ENCODE measurements at regions not wholly inside any gene's neighbourhood (a gene's known extent, or its start where the extent isn't known, plus 50 kb on each side); places are given as distances from the start of the nearest gene placed in this dataset.

GRCh38 chr18:76264876-76265250 is 230.2 kb downstream of the ZNF516 start:
- no peaks in the 10 kb centered on the region for H3K36me3 Mint-ChIP-seq (ENCODE audit: insufficient read depth in 2 of 2)
- no peak for DNase-seq

GRCh38 chr18:76264198-76264875 is 230.7 kb downstream of the ZNF516 start:
- no peaks in the 10 kb centered on the region for H3K9me3 Mint-ChIP-seq
- no peak overlapping the region for H3K27ac Mint-ChIP-seq
- H3K27me3 Mint-ChIP-seq (ENCODE audit: low read depth): peaks cover 10% of the 10 kb centered on the region
- ATAC-seq (replicated peaks in 1 of 2) (no peak), DNase-seq (no peak)
- no peaks in the 10 kb centered on the region for H3K36me3 Mint-ChIP-seq (ENCODE audit: insufficient read depth in 2 of 2)
- H3K4me3 Mint-ChIP-seq: no peak overlapping the region
- no peaks in the 10 kb centered on the region for H3K4me1 Mint-ChIP-seq (ENCODE audit: low read depth)

More at GRCh38 chr18:76264876-76265250, 230.2 kb downstream of the ZNF516 start:
- H3K9me3 Mint-ChIP-seq: no peaks in the 10 kb centered on the region
- H3K4me3 Mint-ChIP-seq: no peak overlapping the region
- no peak for ATAC-seq (replicated peaks in 1 of 2)
- H3K27ac Mint-ChIP-seq: no peak overlapping the region
- H3K27me3 Mint-ChIP-seq (ENCODE audit: low read depth): peaks cover 10% of the 10 kb centered on the region
- H3K4me1 Mint-ChIP-seq (ENCODE audit: low read depth): no peaks in the 10 kb centered on the region

DNA sequence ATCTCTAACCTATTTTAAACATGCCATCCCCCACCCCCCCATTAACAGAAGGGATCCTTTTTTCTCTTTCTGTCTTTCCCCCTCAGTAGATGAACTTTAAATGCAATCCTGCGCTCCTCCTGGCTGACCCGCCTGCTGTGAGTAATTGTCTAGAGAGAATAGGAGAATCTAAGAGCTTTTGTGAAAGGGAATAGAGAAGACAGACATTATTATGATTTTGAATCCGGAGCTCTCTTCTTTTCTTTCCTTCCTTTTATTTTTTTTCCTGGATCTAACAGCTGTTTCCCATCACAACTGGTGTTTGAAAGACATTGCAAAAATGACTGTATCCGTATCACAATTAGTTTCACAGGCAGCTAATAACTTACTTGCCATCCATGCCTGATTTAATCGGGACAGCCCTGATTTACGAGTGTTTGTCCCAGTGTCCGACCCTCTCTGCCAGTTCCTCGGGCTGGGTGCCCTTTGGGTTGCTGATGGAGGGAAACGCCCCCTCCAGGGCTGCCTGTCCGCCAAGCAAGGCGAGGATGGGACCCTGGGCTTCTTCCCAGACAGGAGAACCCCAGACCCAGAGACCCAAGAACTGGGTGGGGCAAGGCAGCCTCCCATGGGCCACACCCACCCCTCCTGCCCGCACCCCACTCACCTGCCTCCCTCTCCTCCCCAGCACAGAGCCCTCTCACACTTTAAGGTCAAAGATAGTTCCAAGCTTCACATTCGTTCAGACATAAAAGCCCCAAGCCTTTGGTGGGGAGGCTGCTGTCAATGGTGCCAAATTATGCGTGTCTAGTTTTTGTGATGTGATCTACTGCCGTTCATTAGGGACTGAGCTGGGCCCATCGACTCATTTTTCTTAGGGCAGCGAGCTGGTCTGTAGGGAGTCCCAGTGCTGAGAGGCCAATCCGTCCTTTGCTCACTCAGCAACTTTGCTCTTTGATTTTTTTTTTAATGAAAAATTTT is 231.7 kb downstream of the ZNF516 start:
- no peaks in the 10 kb centered on the region for H3K4me1 Mint-ChIP-seq (ENCODE audit: low read depth)
- no peaks in the 10 kb centered on the region for H3K9me3 Mint-ChIP-seq
- H3K36me3 Mint-ChIP-seq (ENCODE audit: insufficient read depth in 2 of 2): no peaks in the 10 kb centered on the region
- no peak overlapping the region for H3K27ac Mint-ChIP-seq
- DNase-seq: no peak
- no peak overlapping the region for H3K4me3 Mint-ChIP-seq
- peaks cover 10% of the 10 kb centered on the region for H3K27me3 Mint-ChIP-seq (ENCODE audit: low read depth)
- no peak for ATAC-seq (replicated peaks in 1 of 2)

DNA sequence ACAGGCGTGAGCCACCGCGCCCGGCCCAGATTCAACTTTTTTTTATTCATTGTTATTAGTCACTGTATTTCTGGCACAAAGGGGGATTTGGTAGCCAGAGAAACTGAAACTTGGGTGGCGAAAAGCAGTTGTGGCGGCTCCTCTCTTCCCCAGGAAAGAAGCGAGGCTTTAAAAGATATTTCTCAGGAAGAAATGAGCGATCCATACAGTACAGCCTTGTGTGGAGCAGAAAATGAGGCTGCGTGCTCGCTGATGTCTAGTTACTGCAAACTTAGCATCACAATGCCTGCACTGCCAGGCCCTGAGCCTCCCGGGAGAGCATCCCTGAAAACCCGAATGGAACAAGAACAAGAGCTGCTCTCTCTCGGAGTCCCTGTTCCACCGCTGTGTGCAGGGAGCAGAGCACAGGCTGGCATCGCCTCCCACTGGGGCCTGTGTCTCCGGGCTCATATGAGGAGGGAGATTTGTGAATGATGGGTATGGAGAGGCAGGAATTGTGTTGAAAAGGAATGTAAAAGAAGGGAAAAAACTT is 234.0 kb downstream of the ZNF516 start:
- Mint-ChIP-seq H3K27me3 (ENCODE audit: low read depth) (peaks cover 10% of the 10 kb centered on the region), H3K9me3 (no peaks in the 10 kb centered on the region), H3K4me1 (ENCODE audit: low read depth) (no peaks in the 10 kb centered on the region), H3K27ac (no peak overlapping the region), H3K4me3 (no peak overlapping the region), H3K36me3 (ENCODE audit: insufficient read depth in 2 of 2) (no peaks in the 10 kb centered on the region)
- ATAC-seq (replicated peaks in 1 of 2) (no peak), DNase-seq (no peak)

DNA sequence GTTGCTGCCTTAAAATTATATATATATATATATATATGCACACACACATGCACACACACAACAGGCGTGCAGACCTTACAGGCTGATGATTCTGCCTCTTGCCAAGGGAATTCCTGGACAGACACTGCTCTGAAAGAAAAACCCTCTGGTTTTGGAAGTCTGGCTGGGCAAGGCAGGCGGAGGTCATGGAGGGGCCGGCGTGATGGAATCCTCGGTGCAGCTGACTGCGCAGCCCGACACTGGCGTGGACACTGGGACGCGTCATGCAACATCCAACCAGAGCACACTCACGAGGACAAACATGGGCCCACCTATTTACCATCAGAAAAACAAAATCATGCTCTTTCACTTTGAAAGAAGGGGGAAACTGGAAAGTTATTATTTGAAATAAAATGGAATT is 235.3 kb downstream of the ZNF516 start:
- DNase-seq: no peak
- no peak for ATAC-seq (replicated peaks in 1 of 2)
- no peak overlapping the region for H3K27ac Mint-ChIP-seq

DNA sequence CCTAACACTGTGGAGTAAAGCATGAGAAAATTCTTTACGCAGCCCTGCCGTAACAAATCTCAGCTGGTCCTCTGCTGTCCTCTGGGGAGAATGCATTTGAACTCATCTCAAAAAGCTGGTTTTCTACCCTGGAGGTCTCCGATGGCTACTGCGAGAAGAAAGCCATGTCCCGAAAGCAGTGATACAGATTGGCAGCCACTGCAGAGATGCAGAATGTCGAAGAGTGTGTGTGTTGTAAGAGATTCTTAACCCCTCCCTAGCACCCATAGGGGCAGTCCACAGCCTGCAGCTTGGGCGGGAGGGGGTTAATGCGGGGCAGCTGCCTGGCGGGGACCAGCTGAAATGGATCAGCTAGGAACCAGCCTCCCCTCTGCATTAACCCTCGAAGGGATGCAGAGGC is 235.9 kb downstream of the ZNF516 start:
- Mint-ChIP-seq H3K4me1 (ENCODE audit: low read depth) (no peaks in the 10 kb centered on the region), H3K9me3 (no peaks in the 10 kb centered on the region), H3K36me3 (ENCODE audit: insufficient read depth in 2 of 2) (no peaks in the 10 kb centered on the region), H3K27ac (no peak overlapping the region), H3K27me3 (ENCODE audit: low read depth) (peaks cover 10% of the 10 kb centered on the region), H3K4me3 (no peak overlapping the region)
- DNase-seq (no peak), ATAC-seq (replicated peaks in 1 of 2) (no peak)

More for the DNA sequence above, 235.3 kb downstream of the ZNF516 start:
- no peaks in the 10 kb centered on the region for H3K9me3 Mint-ChIP-seq
- H3K36me3 Mint-ChIP-seq (ENCODE audit: insufficient read depth in 2 of 2): no peaks in the 10 kb centered on the region
- no peaks in the 10 kb centered on the region for H3K4me1 Mint-ChIP-seq (ENCODE audit: low read depth)
- H3K4me3 Mint-ChIP-seq: no peak overlapping the region
- H3K27me3 Mint-ChIP-seq (ENCODE audit: low read depth): peaks cover 10% of the 10 kb centered on the region

GRCh38 chr18:76258209-76258608 is 236.8 kb downstream of the ZNF516 start:
- ATAC-seq (replicated peaks in 1 of 2): no peak
- no peak overlapping the region for H3K4me3 Mint-ChIP-seq
- no peaks in the 10 kb centered on the region for H3K4me1 Mint-ChIP-seq (ENCODE audit: low read depth)
- no peak overlapping the region for H3K27ac Mint-ChIP-seq
- H3K9me3 Mint-ChIP-seq: no peaks in the 10 kb centered on the region
- peaks cover 9% of the 10 kb centered on the region for H3K27me3 Mint-ChIP-seq (ENCODE audit: low read depth)
- DNase-seq: no peak
- no peaks in the 10 kb centered on the region for H3K36me3 Mint-ChIP-seq (ENCODE audit: insufficient read depth in 2 of 2)

- H3K27ac Mint-ChIP-seq: no peak overlapping the region
- H3K4me1 Mint-ChIP-seq (ENCODE audit: low read depth): no peaks in the 10 kb centered on the region
- H3K27me3 Mint-ChIP-seq (ENCODE audit: low read depth): peaks cover 13% of the 10 kb centered on the region
- no peak for DNase-seq
- no peaks in the 10 kb centered on the region for H3K36me3 Mint-ChIP-seq (ENCODE audit: insufficient read depth in 2 of 2)
- no peaks in the 10 kb centered on the region for H3K9me3 Mint-ChIP-seq
- no peak overlapping the region for H3K4me3 Mint-ChIP-seq
- no peak for ATAC-seq (replicated peaks in 1 of 2)
Measured at GRCh38 chr18:76255070-76255683, 239.9 kb downstream of the ZNF516 start.

DNA sequence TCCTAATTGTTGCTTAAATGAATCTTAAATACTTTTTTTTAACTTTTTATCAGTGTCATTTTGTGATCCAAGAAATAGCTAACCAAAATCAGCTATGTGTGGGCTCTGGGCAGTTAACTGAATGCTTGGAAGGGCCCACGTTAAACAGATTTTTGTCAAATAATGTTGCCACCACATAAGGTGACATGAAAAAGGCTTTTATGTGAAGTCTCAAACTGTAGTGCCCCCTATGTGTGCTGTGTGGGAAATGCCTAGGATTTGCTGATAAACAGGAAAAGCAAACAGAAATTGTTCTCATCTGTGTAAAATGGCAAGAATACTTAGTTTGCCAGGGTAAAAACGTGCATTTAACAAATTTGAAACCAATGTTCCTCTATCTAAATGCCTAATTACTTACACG is 242.2 kb downstream of the ZNF516 start:
- Mint-ChIP-seq H3K27ac (no peak overlapping the region), H3K36me3 (ENCODE audit: insufficient read depth in 2 of 2) (no peaks in the 10 kb centered on the region), H3K4me3 (no peak overlapping the region), H3K27me3 (ENCODE audit: low read depth) (peaks cover 14% of the 10 kb centered on the region), H3K4me1 (ENCODE audit: low read depth) (no peaks in the 10 kb centered on the region), H3K9me3 (no peaks in the 10 kb centered on the region)
- DNase-seq (peak; percentile 7 to 14), ATAC-seq (replicated peaks in 1 of 2) (no peak)

- H3K27me3 Mint-ChIP-seq (ENCODE audit: low read depth): peaks cover 14% of the 10 kb centered on the region
- no peak for DNase-seq
- H3K27ac Mint-ChIP-seq: no peak overlapping the region
- H3K9me3 Mint-ChIP-seq: no peaks in the 10 kb centered on the region
- no peaks in the 10 kb centered on the region for H3K36me3 Mint-ChIP-seq (ENCODE audit: insufficient read depth in 2 of 2)
- H3K4me3 Mint-ChIP-seq: no peak overlapping the region
- ATAC-seq (replicated peaks in 1 of 2): no peak
- H3K4me1 Mint-ChIP-seq (ENCODE audit: low read depth): no peaks in the 10 kb centered on the region
Measured at GRCh38 chr18:76252139-76252538, 242.9 kb downstream of the ZNF516 start.

GRCh38 chr18:76251691-76252090 is 243.4 kb downstream of the ZNF516 start:
- no peak overlapping the region for H3K27ac Mint-ChIP-seq
- DNase-seq (no peak), ATAC-seq (replicated peaks in 1 of 2) (no peak)
- H3K36me3 Mint-ChIP-seq (ENCODE audit: insufficient read depth in 2 of 2): no peaks in the 10 kb centered on the region
- no peaks in the 10 kb centered on the region for H3K4me1 Mint-ChIP-seq (ENCODE audit: low read depth)
- H3K9me3 Mint-ChIP-seq: no peaks in the 10 kb centered on the region
- H3K4me3 Mint-ChIP-seq: no peak overlapping the region
- H3K27me3 Mint-ChIP-seq (ENCODE audit: low read depth): peaks cover 14% of the 10 kb centered on the region

GRCh38 chr18:76246590-76246989 is 248.5 kb downstream of the ZNF516 start:
- Mint-ChIP-seq H3K9me3 (no peaks in the 10 kb centered on the region), H3K4me1 (ENCODE audit: low read depth) (no peaks in the 10 kb centered on the region), H3K27ac (no peak overlapping the region), H3K36me3 (ENCODE audit: insufficient read depth in 2 of 2) (no peaks in the 10 kb centered on the region), H3K4me3 (no peak overlapping the region), H3K27me3 (ENCODE audit: low read depth) (peaks cover 7% of the 10 kb centered on the region)
- DNase-seq: no peak
- no peak for ATAC-seq (replicated peaks in 1 of 2)

- Mint-ChIP-seq H3K4me3 (no peak overlapping the region), H3K36me3 (ENCODE audit: insufficient read depth in 2 of 2) (peaks cover 0 to 3% of the 10 kb centered on the region in 2 donors), H3K27me3 (ENCODE audit: low read depth) (peaks cover 29% of the 10 kb centered on the region), H3K4me1 (ENCODE audit: low read depth) (peaks cover 8% of the 10 kb centered on the region), H3K27ac (no peak overlapping the region), H3K9me3 (peaks cover 9 to 13% of the 10 kb centered on the region in 2 donors)
- ATAC-seq (replicated peaks in 1 of 2) (no peak), DNase-seq (no peak)
Measured at GRCh38 chr18:76234676-76235060, 260.4 kb downstream of the ZNF516 start.
